Natural killer cell treated with Interleukin-12 subunit alpha and Interleukin-12 subunit beta and Interleukin-15 and Interleukin-18, amount 100 ng/mL, for 72 hours (primary cell): ENCODE measurements at regions not wholly inside any gene's neighbourhood (a gene's known extent, or its start where the extent isn't known, plus 50 kb on each side); places are given as distances from the start of the nearest gene placed in this dataset.
"Not testable (repeated sequence)": the region's sequence is repeated elsewhere in the genome, so short reads cannot be mapped to it uniquely, and the experiment has no call there.

Source experiments
- ATAC-seq, 2 donors: fragments of 150-1000 bp; cut with Tn5 transposase in 1 of 2; sonication (Bioruptor Pico), chemical (Tn5 transposase) in 1 of 2; 2 replicates each; pipeline ENCODE4 v1.10.0; 2021
- DNase-seq: peaks from one replicate; pipeline ENCODE4 v3.0.0; 2022; ENCODE audit warnings: low spot score
- H3K27ac Mint-ChIP-seq, 2 donors: 1 replicate in 1 of 2; 2 replicates in 1 of 2; pipeline ENCODE4 v1.8.0; 2022; ENCODE audit warnings: mixed read lengths in 2 of 2, mild to moderate bottlenecking in 1 of 2, moderate library complexity in 1 of 2
- H3K27me3 Mint-ChIP-seq, 2 donors: 1 replicate in 1 of 2; 2 replicates in 1 of 2; pipeline ENCODE4 v1.8.0; 2022; ENCODE audit warnings: mixed read lengths in 2 of 2
- H3K36me3 Mint-ChIP-seq: one replicate; pipeline ENCODE4 v1.8.0; 2022; ENCODE audit warnings: mixed read lengths
- H3K4me1 Mint-ChIP-seq, 2 donors: 1 replicate in 1 of 2; 2 replicates in 1 of 2; pipeline ENCODE4 v1.8.0; 2022; ENCODE audit warnings: low read depth in 2 of 2, mixed read lengths in 2 of 2, mild to moderate bottlenecking in 1 of 2
- H3K4me3 Mint-ChIP-seq: one replicate; pipeline ENCODE4 v1.8.0; 2022; ENCODE audit warnings: mixed read lengths
- H3K9me3 Mint-ChIP-seq: 2 replicates; pipeline ENCODE4 v1.8.0; 2022; ENCODE audit warnings: mixed read lengths

GRCh38 chr10:46796351-46796750 is 114.9 kb upstream of the PTPN20 start:
- H3K4me1 Mint-ChIP-seq, H3K4me3 Mint-ChIP-seq, H3K36me3 Mint-ChIP-seq, H3K9me3 Mint-ChIP-seq, H3K27me3 Mint-ChIP-seq, ATAC-seq, H3K27ac Mint-ChIP-seq, DNase-seq: not testable (repeated sequence)

DNA sequence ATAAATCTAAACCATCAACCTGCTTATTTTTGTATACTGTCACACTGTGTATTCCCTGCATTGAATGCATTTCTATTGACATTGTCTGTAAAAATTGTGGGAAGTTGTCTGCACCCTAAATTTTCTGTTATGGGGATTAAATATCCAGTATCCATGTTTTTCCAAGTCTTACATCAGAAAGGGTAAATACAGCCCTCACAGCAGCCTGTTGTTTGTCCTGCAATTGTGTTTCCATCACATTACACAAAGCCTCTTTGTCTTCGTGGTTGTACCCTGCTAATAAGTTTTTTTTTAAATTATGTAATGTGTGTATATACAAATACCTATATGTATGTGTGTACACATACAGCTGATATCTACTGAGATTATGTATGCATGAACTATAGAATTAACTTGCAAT is 109.2 kb upstream of the PTPN20 start:
- DNase-seq, H3K4me3 Mint-ChIP-seq, H3K27ac Mint-ChIP-seq, H3K36me3 Mint-ChIP-seq, H3K4me1 Mint-ChIP-seq, H3K9me3 Mint-ChIP-seq, ATAC-seq, H3K27me3 Mint-ChIP-seq: not testable (repeated sequence)

DNA sequence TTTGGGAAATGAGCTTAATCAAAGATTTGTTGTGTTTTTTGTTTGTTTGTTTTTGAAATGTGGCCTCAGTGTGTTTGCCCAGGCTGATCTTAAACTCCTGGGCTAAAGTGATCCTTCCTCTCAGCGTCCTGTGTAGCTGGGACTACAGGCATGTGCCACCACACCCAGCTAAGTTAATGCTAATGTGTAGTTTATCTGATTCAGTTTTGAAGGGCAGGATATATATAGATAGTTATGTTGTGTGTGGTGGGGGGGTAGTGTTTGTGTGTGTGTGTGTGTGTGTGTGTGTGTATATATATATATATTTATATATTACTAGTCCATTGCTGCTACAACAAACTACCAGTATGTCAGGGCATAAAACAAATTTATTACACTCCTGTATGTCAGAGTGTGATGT is 108.1 kb upstream of the PTPN20 start:
- not testable (repeated sequence) for H3K4me1 Mint-ChIP-seq, ATAC-seq, H3K27me3 Mint-ChIP-seq, DNase-seq, H3K27ac Mint-ChIP-seq, H3K36me3 Mint-ChIP-seq, H3K9me3 Mint-ChIP-seq, H3K4me3 Mint-ChIP-seq

- not testable (repeated sequence) for H3K4me1 Mint-ChIP-seq, H3K27ac Mint-ChIP-seq, ATAC-seq, H3K36me3 Mint-ChIP-seq, H3K27me3 Mint-ChIP-seq, DNase-seq, H3K4me3 Mint-ChIP-seq, H3K9me3 Mint-ChIP-seq
Observed at GRCh38 chr10:46810222-46810621, 101.0 kb upstream of the PTPN20 start.

- not testable (repeated sequence) for H3K36me3 Mint-ChIP-seq, DNase-seq, H3K27ac Mint-ChIP-seq, ATAC-seq, H3K9me3 Mint-ChIP-seq, H3K27me3 Mint-ChIP-seq, H3K4me1 Mint-ChIP-seq, H3K4me3 Mint-ChIP-seq
Observed at GRCh38 chr10:46816126-46816525, 95.1 kb upstream of the PTPN20 start.

DNA sequence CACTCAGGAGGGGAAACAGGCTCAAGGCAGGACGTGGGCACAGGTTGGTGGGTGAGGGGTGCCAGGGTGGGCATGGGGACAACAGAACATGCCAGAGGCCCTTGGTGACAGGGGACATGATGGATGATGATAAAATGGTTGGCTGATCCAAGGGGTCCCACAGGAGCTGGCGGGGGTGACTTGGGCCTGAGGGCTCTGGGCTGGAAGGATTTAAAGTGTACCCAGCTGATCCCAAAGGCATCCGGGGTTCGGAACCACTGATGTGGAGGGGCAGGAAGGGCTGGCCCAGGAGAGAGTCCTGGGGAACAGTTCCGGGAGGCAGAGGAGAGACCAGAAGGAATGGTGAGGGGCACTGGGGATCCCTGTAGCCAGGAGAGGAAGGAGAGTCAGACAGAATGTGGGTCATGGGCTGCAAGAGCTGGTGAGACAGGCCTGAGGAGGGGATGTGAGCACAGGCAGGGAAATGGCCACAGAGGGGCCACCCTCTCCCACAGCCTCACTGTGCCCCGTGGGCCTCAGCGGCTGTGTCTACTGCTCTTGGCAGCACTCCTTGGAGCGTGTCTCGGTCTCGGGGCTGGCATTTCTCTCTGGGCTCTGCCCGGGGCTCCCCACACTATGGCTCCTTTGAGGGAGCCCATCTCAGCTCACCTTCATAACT is 70.7 kb upstream of the PTPN20 start:
- peak; percentile 17 to 32 for ATAC-seq
- not testable (repeated sequence) for H3K27ac Mint-ChIP-seq, H3K36me3 Mint-ChIP-seq, H3K4me1 Mint-ChIP-seq, DNase-seq, H3K27me3 Mint-ChIP-seq, H3K9me3 Mint-ChIP-seq, H3K4me3 Mint-ChIP-seq

DNA sequence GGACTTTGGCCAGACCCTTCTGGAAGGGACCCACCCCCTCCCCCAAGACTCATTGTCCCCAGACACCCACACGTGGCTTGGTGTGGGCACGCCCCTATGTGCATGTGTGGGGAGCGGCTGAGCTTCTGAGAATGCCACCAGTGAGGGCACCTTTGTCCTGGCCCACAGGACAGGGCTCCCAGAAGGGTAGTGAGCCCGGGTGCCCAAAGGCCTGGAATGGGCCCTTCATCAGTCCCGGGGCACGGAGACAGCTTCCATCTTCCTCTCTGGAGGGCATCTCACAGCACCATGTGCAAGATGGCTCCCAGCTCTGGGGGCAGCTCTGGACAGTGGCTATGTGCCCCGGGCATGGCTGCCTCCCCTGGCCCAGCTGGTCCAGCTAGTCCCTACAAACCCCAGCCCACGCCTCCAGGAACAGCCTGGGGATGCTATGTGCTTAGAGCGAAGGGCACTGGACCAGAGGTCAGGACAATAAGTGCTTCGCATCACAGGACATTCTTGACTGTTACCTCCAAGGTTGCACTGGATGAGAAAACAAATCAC is 70.1 kb upstream of the PTPN20 start:
- H3K36me3 Mint-ChIP-seq, DNase-seq, H3K27me3 Mint-ChIP-seq, H3K27ac Mint-ChIP-seq, H3K4me3 Mint-ChIP-seq, H3K9me3 Mint-ChIP-seq, H3K4me1 Mint-ChIP-seq: not testable (repeated sequence)
- peak; percentile 27 to 43 for ATAC-seq

DNA sequence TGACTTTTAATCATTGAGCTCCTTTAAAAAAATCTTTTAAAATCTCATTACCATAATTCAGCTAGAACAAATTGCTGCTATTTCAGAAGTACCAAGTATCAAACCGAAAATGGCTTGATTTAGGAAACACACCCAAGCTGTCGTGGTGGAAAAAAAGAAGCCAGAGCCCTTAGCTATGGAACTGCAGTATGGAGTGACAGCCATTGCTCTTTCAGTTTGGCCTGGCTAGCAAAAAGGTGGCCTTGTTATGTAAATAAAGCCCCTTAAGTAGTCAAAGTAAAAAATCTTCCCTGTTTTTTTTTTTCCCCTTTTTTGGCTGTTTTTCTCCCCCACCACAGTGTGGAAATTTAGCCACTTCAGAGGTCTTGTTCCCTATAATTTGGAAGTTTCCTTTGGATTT is 66.0 kb upstream of the PTPN20 start:
- not testable (repeated sequence) for H3K27me3 Mint-ChIP-seq, H3K36me3 Mint-ChIP-seq, H3K4me3 Mint-ChIP-seq, H3K4me1 Mint-ChIP-seq, DNase-seq, ATAC-seq, H3K9me3 Mint-ChIP-seq, H3K27ac Mint-ChIP-seq

GRCh38 chr10:46845640-46846039 is 65.6 kb upstream of the PTPN20 start:
- DNase-seq, H3K27ac Mint-ChIP-seq, H3K9me3 Mint-ChIP-seq, ATAC-seq, H3K4me1 Mint-ChIP-seq, H3K36me3 Mint-ChIP-seq, H3K27me3 Mint-ChIP-seq, H3K4me3 Mint-ChIP-seq: not testable (repeated sequence)

GRCh38 chr10:46860753-46861152 is 50.5 kb upstream of the PTPN20 start:
- H3K9me3 Mint-ChIP-seq, H3K4me1 Mint-ChIP-seq, ATAC-seq, H3K4me3 Mint-ChIP-seq, H3K27me3 Mint-ChIP-seq, H3K36me3 Mint-ChIP-seq, DNase-seq, H3K27ac Mint-ChIP-seq: not testable (repeated sequence)
